WTC11 (cell line): ENCODE measurements at regions not wholly inside any gene's neighbourhood (a gene's known extent, or its start where the extent isn't known, plus 50 kb on each side); places are given as distances from the start of the nearest gene placed in this dataset.

Source experiments
- ATAC-seq: fragments of 200-7000 bp; cut with Tn5 transposase; 2 replicates; pipeline ENCODE4 v1.10.0; 2021; ENCODE audit warnings: mild to moderate bottlenecking, moderate library complexity
- CTCF ChIA-PET: fragments of 300-600 bp; sonication (Branson Sonifier 250); formaldehyde crosslinking; loops from one replicate; lab custom pipeline; 2021; ENCODE audit warnings: antibody characterized with exemption; lab: Charles Lee
- POLR2A ChIA-PET: fragments of 350-600 bp; sonication (Branson Sonifier 250); formaldehyde crosslinking; loops from one replicate; lab custom pipeline; 2021; ENCODE audit warnings: antibody characterized with exemption; lab: Charles Lee
- DNase-seq: peaks from one replicate; pipeline ENCODE4 v3.0.0; 2021; ENCODE audit warnings: low spot score
- H3K27ac Mint-ChIP-seq: 2 replicates; pipeline ENCODE4 v1.8.0; 2021; ENCODE audit warnings: mixed read lengths
- H3K27me3 Mint-ChIP-seq: 2 replicates; pipeline ENCODE4 v1.8.0; 2021; ENCODE audit warnings: low read depth, mild to moderate bottlenecking, moderate library complexity, mixed read lengths
- H3K36me3 Mint-ChIP-seq: 2 replicates; pipeline ENCODE4 v1.8.0; 2021; ENCODE audit warnings: mixed read lengths
- H3K4me1 Mint-ChIP-seq: 2 replicates; pipeline ENCODE4 v1.8.0; 2022; ENCODE audit warnings: mixed read lengths
- H3K4me3 Mint-ChIP-seq: 2 replicates; pipeline ENCODE4 v1.8.0; 2021; ENCODE audit warnings: mild to moderate bottlenecking, moderate library complexity, mixed read lengths
- H3K9me3 Mint-ChIP-seq: 2 replicates; pipeline ENCODE4 v1.8.0; 2021; ENCODE audit warnings: mixed read lengths
- ARID4B ChIP-seq: sonication (generic); formaldehyde crosslinking; IDR thresholded peaks from 2 replicates; pipeline ENCODE4 v1.8.0; 2023; ENCODE audit warnings: missing genetic modification reagents, mild to moderate bottlenecking, borderline replicate concordance
- ATF1 ChIP-seq: sonication (generic); formaldehyde crosslinking; IDR thresholded peaks from 2 replicates; pipeline ENCODE4 v1.8.1; 2023; ENCODE audit warnings: mild to moderate bottlenecking, moderate library complexity, missing genetic modification reagents
- CDX4 ChIP-seq: fragments of 250-450 bp; sonication (Bioruptor Pico); IDR thresholded peaks from 2 replicates; pipeline ENCODE4 v1.9.0; 2021; ENCODE audit warnings: moderate library complexity, mild to moderate bottlenecking, inconsistent platforms, borderline replicate concordance
- E2F5 ChIP-seq: sonication (generic); formaldehyde crosslinking; IDR thresholded peaks from 2 replicates; pipeline ENCODE4 v1.8.1; 2022; ENCODE audit warnings: mild to moderate bottlenecking, moderate library complexity, missing genetic modification reagents
- ELF4 ChIP-seq: sonication (generic); formaldehyde crosslinking; IDR thresholded peaks from 2 replicates; pipeline ENCODE4 v1.8.1; 2022; ENCODE audit warnings: low read depth, mild to moderate bottlenecking, moderate library complexity, missing genetic modification reagents
- EMX1 ChIP-seq: fragments of 250-450 bp; sonication (Bioruptor Pico); IDR thresholded peaks from 2 replicates; pipeline ENCODE4 v1.8.0; 2021; ENCODE audit warnings: mild to moderate bottlenecking
- FOXP4 ChIP-seq: sonication (generic); formaldehyde crosslinking; IDR thresholded peaks from 2 replicates; pipeline ENCODE4 v1.8.0; 2022; ENCODE audit warnings: mild to moderate bottlenecking, missing genetic modification reagents
- GTF2I ChIP-seq: fragments of 250-450 bp; sonication (Bioruptor Pico); conservative IDR thresholded peaks from 2 replicates; pipeline ENCODE4 v1.4.0; 2021; ENCODE audit warnings: mild to moderate bottlenecking
- HMGXB4 ChIP-seq: sonication (generic); formaldehyde crosslinking; IDR thresholded peaks from 2 replicates; pipeline ENCODE4 v1.8.1; 2023; ENCODE audit warnings: mild to moderate bottlenecking, moderate library complexity, missing genetic modification reagents
- NR3C1 ChIP-seq: sonication (generic); formaldehyde crosslinking; conservative IDR thresholded peaks from 2 replicates; pipeline ENCODE4 v1.8.1; 2023; ENCODE audit warnings: low read depth, mild to moderate bottlenecking, missing genetic modification reagents
- PRDM15 ChIP-seq: sonication (generic); formaldehyde crosslinking; IDR thresholded peaks from 2 replicates; pipeline ENCODE4 v1.8.0; 2022; ENCODE audit warnings: missing genetic modification reagents
- PRRX2 ChIP-seq: fragments of 250-450 bp; sonication (Bioruptor Pico); IDR thresholded peaks from 2 replicates; pipeline ENCODE4 v1.8.0; 2021; ENCODE audit warnings: mild to moderate bottlenecking
- RORB ChIP-seq: fragments of 250-450 bp; sonication (Bioruptor Pico); IDR thresholded peaks from 2 replicates; pipeline ENCODE4 v1.9.0; 2021; ENCODE audit warnings: mild to moderate bottlenecking
- SOX15 ChIP-seq: fragments of 250-450 bp; sonication (Bioruptor Pico); IDR thresholded peaks from 2 replicates; pipeline ENCODE4 v1.9.0; 2021; ENCODE audit warnings: mild to moderate bottlenecking
- SP1 ChIP-seq: sonication (generic); formaldehyde crosslinking; conservative IDR thresholded peaks from 2 replicates; pipeline ENCODE4 v1.8.1; 2022; ENCODE audit warnings: missing genetic modification reagents
- TCF7 ChIP-seq: sonication (generic); formaldehyde crosslinking; IDR thresholded peaks from 2 replicates; pipeline ENCODE4 v1.8.0; 2022; ENCODE audit warnings: mild to moderate bottlenecking, low read depth, missing genetic modification reagents, moderate library complexity
- TEAD4 ChIP-seq: sonication (generic); formaldehyde crosslinking; IDR thresholded peaks from 2 replicates; pipeline ENCODE4 v1.8.0; 2022; ENCODE audit warnings: mild to moderate bottlenecking, missing genetic modification reagents
- ZNF263 ChIP-seq: sonication (generic); formaldehyde crosslinking; IDR thresholded peaks from 2 replicates; pipeline ENCODE4 v1.8.1; 2022; ENCODE audit warnings: low read depth, mild to moderate bottlenecking, moderate library complexity, missing genetic modification reagents
- ZNF671 ChIP-seq: fragments of 250-450 bp; sonication (Bioruptor Pico); IDR thresholded peaks from 2 replicates; pipeline ENCODE4 v1.8.0; 2021; ENCODE audit warnings: mild to moderate bottlenecking
- ZSCAN18 ChIP-seq: fragments of 250-450 bp; sonication (Bioruptor Pico); IDR thresholded peaks from 2 replicates; pipeline ENCODE4 v2.1.2; 2022; ENCODE audit warnings: mild to moderate bottlenecking, moderate library complexity

- Mint-ChIP-seq H3K4me3 (no peak overlapping the region), H3K27ac (no peak overlapping the region), H3K36me3 (no peaks in the 10 kb centered on the region), H3K4me1 (no peaks in the 10 kb centered on the region)
- ChIA-PET CTCF (no interaction called here), POLR2A (no interaction called here)
- DNase-seq: no peak
- ATAC-seq: no peak
- TF ChIP-seq ARID4B: no peak
- TF ChIP-seq NR3C1 (CRISPR knock-in tag): no peak
- no peak for TF ChIP-seq GTF2I
- TF ChIP-seq CDX4 (CRISPR knock-in tag): no peak
- TF ChIP-seq TEAD4 (CRISPR knock-in tag): no peak
- TF ChIP-seq ELF4: no peak
- no peak for TF ChIP-seq EMX1
- TF ChIP-seq ZSCAN18 (CRISPR knock-in tag): no peak
- no peak for TF ChIP-seq SP1 (CRISPR knock-in tag)
- TF ChIP-seq ZNF263 (CRISPR knock-in tag): no peak
- no peak for TF ChIP-seq RORB
- no peak for TF ChIP-seq ATF1 (CRISPR knock-in tag)
- no peak for TF ChIP-seq HMGXB4 (CRISPR knock-in tag)
- no peak for TF ChIP-seq E2F5 (CRISPR knock-in tag)
- TF ChIP-seq ZNF671: no peak
- TF ChIP-seq PRRX2: no peak
- TF ChIP-seq TCF7 (CRISPR knock-in tag): no peak
- TF ChIP-seq PRDM15 (CRISPR knock-in tag): no peak
- TF ChIP-seq FOXP4 (CRISPR knock-in tag): no peak
- TF ChIP-seq SOX15 (CRISPR knock-in tag): no peak
- TF ChIP-seq, all 79 proteins: peak for 0
- Mint-ChIP-seq H3K27me3 (no peaks in the 10 kb centered on the region), H3K9me3 (no peaks in the 10 kb centered on the region; the same call in 1 of the 2 replicates)
Observed at GRCh38 chr6:164749221-164750064, 560.0 kb downstream of the C6orf118 start.
